Muscle layer of duodenum (tissue), 2 donors: ENCODE measurements at regions not wholly inside any gene's neighbourhood (a gene's known extent, or its start where the extent isn't known, plus 50 kb on each side); places are given as distances from the start of the nearest gene placed in this dataset.
"Not testable (repeated sequence)": the region's sequence is repeated elsewhere in the genome, so short reads cannot be mapped to it uniquely, and the experiment has no call there.

Source experiments
- H3K27ac ChIP-seq: one replicate; pipeline ENCODE4 v1.7.0; 2013; ENCODE audit warnings: mild to moderate bottlenecking, low read length
- H3K27me3 ChIP-seq: one replicate; pipeline ENCODE4 v1.7.0; 2013; ENCODE audit warnings: low read depth, mild to moderate bottlenecking, control low read depth, low read length
- H3K36me3 ChIP-seq, 2 donors: one replicate each; pipeline ENCODE4 v1.7.0; 2013; ENCODE audit warnings: low read length in 2 of 2, control low read depth in 1 of 2, mild to moderate bottlenecking in 1 of 2; ENCODE audit not compliant: insufficient read depth in 2 of 2, control insufficient read depth in 1 of 2
- H3K4me1 ChIP-seq, 2 donors: one replicate each; pipeline ENCODE4 v1.7.0; 2013; ENCODE audit warnings: low read length in 2 of 2, mild to moderate bottlenecking in 2 of 2, control low read depth in 1 of 2, moderate library complexity in 1 of 2; ENCODE audit not compliant: insufficient read depth in 2 of 2, control insufficient read depth in 1 of 2
- H3K4me3 ChIP-seq, 2 donors: one replicate each; pipeline ENCODE4 v1.7.0; 2013; ENCODE audit warnings: low read length in 2 of 2, low read depth in 1 of 2, mild to moderate bottlenecking in 1 of 2
- H3K9me3 ChIP-seq, 2 donors: one replicate each; pipeline ENCODE4 v1.7.0; 2013; ENCODE audit warnings: low read length in 2 of 2, control low read depth in 1 of 2, mild to moderate bottlenecking in 1 of 2; ENCODE audit not compliant: control insufficient read depth in 1 of 2
- donor health status: healthy.

DNA sequence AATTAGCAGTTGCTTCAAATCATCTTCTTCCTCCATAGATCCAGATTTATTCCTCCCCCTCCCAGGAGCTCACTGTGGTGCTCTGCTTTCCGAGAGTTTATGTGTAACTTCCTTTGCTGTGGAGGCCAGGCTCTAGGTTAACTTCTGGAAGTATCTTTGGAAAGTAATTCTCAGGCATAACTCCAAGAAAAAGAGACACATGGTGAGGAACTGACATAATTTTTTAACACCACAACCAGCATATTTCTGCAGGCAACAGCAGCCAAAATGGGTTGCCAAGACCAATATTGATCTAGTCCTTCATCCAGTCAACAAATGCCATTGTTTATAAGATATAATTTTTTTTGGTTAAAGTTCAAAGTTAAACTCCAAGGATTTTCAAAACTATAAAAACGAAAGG is 114.5 kb upstream of the RBPJ start:
- Histone ChIP-seq H3K9me3 (no peaks in the 10 kb centered on the region), H3K27ac (no peak overlapping the region), H3K4me1 (peaks cover 0 to 10% of the 10 kb centered on the region in 2 donors), H3K27me3 (no peaks in the 10 kb centered on the region), H3K36me3 (no peaks in the 10 kb centered on the region), H3K4me3 (no peak overlapping the region)

- H3K27me3 ChIP-seq = no peaks in the 10 kb centered on the region
Observed at GRCh38 chr4:26206999-26207398, 113.8 kb upstream of the RBPJ start.

DNA sequence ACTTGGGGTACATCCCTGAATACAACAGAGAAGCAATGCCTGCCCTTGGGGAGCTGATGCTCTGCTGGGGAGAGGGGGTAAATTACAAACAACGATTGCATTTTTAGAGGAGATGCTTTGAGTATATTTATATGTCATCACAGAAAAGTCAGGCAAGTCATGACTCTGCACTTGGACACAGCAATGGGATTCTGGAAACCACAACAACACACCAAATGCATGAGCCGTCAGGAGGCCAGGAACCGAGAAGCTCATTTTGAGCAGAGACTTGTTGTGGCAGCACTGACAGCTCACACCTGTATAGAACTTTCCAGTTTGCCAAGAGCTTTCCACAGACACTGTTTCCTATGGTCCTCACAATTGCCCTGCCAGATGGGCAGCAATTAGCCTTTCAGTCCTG is 113.2 kb upstream of the RBPJ start:
- H3K9me3 ChIP-seq = no peaks in the 10 kb centered on the region
- no peak overlapping the region for H3K4me3 ChIP-seq
- H3K4me1 ChIP-seq = peaks cover 0 to 10% of the 10 kb centered on the region in 2 donors
- H3K36me3 ChIP-seq = no peaks in the 10 kb centered on the region
- H3K27me3 ChIP-seq = no peaks in the 10 kb centered on the region
- H3K27ac ChIP-seq = no peak overlapping the region

More at GRCh38 chr4:26206999-26207398, 113.8 kb upstream of the RBPJ start:
- Histone ChIP-seq H3K4me1 (peaks cover 0 to 10% of the 10 kb centered on the region in 2 donors), H3K4me3 (no peak overlapping the region), H3K36me3 (no peaks in the 10 kb centered on the region), H3K9me3 (no peaks in the 10 kb centered on the region), H3K27ac (no peak overlapping the region)

DNA sequence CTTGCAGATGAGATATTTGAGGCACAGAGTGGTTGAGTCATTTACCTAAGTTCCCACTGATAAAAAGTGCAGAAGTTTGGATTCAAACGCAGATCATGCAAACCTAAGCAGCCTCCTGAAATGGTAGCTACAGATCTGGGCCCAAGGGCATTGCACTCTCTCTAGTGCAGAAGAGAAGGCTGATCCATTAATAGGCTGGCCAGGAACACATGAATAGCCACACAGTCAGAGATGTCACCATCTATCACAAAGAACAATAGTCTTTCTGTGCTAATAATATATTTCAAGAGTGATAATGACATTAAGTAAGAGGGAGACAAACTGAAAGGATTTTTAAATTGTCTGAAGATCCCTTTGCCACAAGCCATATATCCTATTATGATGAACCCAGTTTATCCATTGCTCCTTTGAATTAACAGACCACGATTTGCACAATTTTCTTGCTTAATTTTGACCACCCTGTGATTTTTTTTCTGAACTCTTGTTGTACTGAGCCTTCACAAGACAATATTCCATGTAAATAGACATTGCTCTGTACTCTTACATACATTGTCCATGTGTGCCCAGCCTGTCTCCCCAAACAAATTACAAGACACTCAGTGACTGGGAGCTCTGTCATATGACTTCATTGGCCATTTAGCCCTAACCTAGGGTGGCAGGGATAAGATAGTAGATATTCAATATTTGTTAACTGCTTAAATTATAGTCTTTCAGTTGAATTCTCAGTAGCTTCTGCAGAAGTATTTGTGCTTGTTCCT is 112.4 kb upstream of the RBPJ start:
- no peak overlapping the region for H3K4me3 ChIP-seq
- no peaks in the 10 kb centered on the region for H3K36me3 ChIP-seq
- no peak overlapping the region for H3K27ac ChIP-seq
- H3K27me3 ChIP-seq = no peaks in the 10 kb centered on the region
- peaks cover 0 to 10% of the 10 kb centered on the region in 2 donors for H3K4me1 ChIP-seq
- H3K9me3 ChIP-seq = no peaks in the 10 kb centered on the region

GRCh38 chr4:26209378-26209777 is 111.4 kb upstream of the RBPJ start:
- not testable (repeated sequence) for H3K9me3 ChIP-seq, H3K4me1 ChIP-seq, H3K27ac ChIP-seq, H3K36me3 ChIP-seq, H3K4me3 ChIP-seq, H3K27me3 ChIP-seq

DNA sequence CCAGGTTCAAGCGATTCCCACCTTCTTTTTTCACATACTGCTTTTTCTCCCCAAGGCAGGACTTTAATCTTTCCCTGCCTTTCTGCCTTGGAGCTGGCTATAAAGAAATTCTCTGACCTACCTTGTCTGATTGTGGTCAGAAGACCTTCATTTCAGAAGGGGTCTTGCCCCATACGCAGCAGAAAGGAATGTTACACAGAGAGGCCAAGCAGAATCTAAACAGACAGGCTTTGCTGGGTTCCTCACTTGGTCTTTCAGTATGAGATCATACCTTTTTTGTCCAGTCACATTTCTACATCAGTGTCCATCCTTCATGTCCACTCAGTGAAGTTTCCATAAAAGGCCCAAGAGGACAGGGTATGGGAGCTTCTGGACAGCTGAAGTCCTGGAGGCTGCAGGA is 108.3 kb upstream of the RBPJ start:
- no peaks in the 10 kb centered on the region for H3K27me3 ChIP-seq
- H3K27ac ChIP-seq = no peak overlapping the region
- H3K4me1 ChIP-seq = peaks cover 0 to 7% of the 10 kb centered on the region in 2 donors
- no peaks in the 10 kb centered on the region for H3K9me3 ChIP-seq
- no peaks in the 10 kb centered on the region for H3K36me3 ChIP-seq
- no peak overlapping the region for H3K4me3 ChIP-seq

- no peak overlapping the region for H3K4me3 ChIP-seq
- no peaks in the 10 kb centered on the region for H3K9me3 ChIP-seq
- peaks cover 0 to 1% of the 10 kb centered on the region in 2 donors for H3K4me1 ChIP-seq
- H3K27me3 ChIP-seq = no peaks in the 10 kb centered on the region
- H3K36me3 ChIP-seq = no peaks in the 10 kb centered on the region
- H3K27ac ChIP-seq = no peak overlapping the region
Observed at GRCh38 chr4:26213317-26213716, 107.5 kb upstream of the RBPJ start.

DNA sequence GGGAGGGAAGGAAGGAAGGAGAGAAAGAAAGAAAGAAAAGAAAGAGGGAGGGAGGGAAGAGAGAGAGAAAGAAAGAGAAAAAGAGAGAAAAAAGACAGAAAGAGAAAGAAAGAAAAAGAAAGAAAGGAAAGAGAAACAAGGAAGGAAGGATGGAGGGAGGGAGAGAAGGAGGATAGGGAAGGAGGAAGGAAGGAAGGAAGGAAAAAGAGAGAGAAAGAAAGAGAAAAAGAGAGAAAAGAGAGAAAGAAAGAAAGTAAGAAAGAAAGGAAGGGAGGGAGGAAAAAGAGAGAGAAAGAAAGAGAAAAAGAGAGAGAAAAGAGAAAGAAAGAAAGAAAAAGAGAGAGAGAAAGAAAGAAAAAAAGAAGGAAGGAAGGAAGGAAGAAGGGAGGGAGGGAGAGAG is 105.8 kb upstream of the RBPJ start:
- H3K9me3 ChIP-seq = no peaks in the 10 kb centered on the region
- H3K27ac ChIP-seq = no peak overlapping the region
- H3K36me3 ChIP-seq = no peaks in the 10 kb centered on the region
- peaks cover 0 to 12% of the 10 kb centered on the region in 2 donors for H3K4me1 ChIP-seq
- H3K4me3 ChIP-seq = no peak overlapping the region
- H3K27me3 ChIP-seq = no peaks in the 10 kb centered on the region

DNA sequence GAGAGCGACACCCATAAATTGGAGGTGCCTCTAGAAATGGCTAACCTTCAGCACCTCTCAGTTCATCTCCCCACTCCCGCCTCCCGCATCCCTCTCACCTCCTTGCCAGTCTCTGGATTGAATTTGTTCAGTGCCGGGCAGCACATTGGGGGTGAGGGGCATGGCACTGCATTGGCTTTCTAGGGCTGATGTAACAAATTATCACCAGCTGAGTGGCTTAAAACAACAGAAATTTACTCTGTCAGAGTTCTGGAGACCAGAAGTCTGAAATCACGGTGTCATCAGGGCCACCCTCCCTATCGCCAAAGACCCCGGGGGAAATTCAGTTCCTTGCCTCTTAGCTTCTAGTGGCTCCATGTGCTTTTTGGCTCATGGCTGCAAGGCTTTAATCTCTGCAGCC is 105.1 kb upstream of the RBPJ start:
- no peak overlapping the region for H3K27ac ChIP-seq
- no peaks in the 10 kb centered on the region for H3K36me3 ChIP-seq
- peaks cover 0 to 12% of the 10 kb centered on the region in 2 donors for H3K4me1 ChIP-seq
- H3K27me3 ChIP-seq = no peaks in the 10 kb centered on the region
- no peaks in the 10 kb centered on the region for H3K9me3 ChIP-seq
- H3K4me3 ChIP-seq = no peak overlapping the region

- no peaks in the 10 kb centered on the region for H3K36me3 ChIP-seq
- H3K4me1 ChIP-seq = peaks cover 0 to 12% of the 10 kb centered on the region in 2 donors
- H3K4me3 ChIP-seq = no peak overlapping the region
- H3K27ac ChIP-seq = peak overlapping the region; percentile 72
- no peaks in the 10 kb centered on the region for H3K9me3 ChIP-seq
- no peaks in the 10 kb centered on the region for H3K27me3 ChIP-seq
Observed at GRCh38 chr4:26217481-26217880, 103.3 kb upstream of the RBPJ start.

DNA sequence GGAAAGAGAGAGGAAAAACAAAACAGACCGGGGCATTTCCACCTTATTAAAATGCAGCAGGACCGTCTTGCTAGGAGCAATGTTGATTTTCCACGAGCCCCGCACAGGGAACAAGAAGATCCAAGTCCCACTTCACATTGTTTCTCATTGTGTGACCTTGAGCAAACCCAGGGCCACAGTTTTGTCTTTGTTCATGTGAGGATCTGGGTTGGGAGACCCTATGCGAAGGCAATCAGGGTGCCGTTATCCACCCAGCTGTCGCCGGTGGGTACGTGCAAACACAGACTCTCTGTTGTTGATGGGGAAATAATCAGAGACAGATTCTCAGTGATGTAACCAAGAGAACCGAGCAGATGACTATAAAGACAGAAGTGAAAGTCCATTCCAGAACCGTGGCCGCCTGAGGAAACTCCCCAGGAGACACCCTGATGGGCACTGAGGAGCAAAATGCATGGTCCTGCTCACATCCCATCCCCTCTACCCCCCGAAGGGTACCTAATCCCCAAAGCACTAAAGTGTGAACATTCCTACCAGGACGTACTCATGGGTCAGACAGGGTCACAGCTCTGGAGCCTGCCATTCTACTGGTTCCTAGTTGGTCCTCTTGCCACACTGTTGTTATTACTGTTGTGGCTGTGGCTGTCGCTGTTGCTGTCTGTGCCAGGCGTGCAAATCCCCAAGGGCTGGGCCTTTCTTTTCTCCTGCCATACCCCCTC is 102.7 kb upstream of the RBPJ start:
- H3K27me3 ChIP-seq = no peaks in the 10 kb centered on the region
- no peaks in the 10 kb centered on the region for H3K36me3 ChIP-seq
- peak overlapping the region; percentile 72 for H3K27ac ChIP-seq
- H3K4me3 ChIP-seq = no peak overlapping the region
- H3K9me3 ChIP-seq = no peaks in the 10 kb centered on the region
- H3K4me1 ChIP-seq = peaks cover 0 to 12% of the 10 kb centered on the region in 2 donors
